ENCODE measurements at regions not wholly inside any gene's neighbourhood (a gene's known extent, or its start where the extent isn't known, plus 50 kb on each side); places are given as distances from the start of the nearest gene placed in this dataset.

DNA sequence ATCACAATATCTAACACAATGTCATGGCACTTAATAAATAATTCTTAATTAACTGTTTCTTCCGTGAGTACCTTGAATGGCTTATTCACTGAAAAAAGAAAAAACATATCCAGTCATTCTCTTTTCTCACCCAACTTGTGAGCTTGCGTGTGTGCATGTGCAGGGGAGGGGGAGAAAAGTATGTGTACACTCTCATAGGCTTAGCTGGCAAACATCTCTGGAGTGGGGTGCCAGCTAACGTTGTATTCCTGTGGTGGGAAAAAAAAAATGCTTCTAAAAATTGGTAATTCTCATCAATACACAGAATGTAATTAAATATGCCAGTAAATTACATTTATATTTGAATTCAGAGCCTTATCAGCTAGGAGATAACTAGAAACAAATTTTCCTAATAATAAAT lies 291.9 kb upstream of the NOX3 start:
- no peaks in the 10 kb centered on the region for H3K4me1 Mint-ChIP-seq (ENCODE audit: low read depth)
- H3K36me3 Mint-ChIP-seq (ENCODE audit: low read depth): no peaks in the 10 kb centered on the region
- DNase-seq (ENCODE audit: low spot score): no peak
- H3K27me3 Mint-ChIP-seq (ENCODE audit: low read depth): no peaks in the 10 kb centered on the region
- intact Hi-C loops (cut with micrococcal nuclease): no loop called here
- H3K4me3 Mint-ChIP-seq (ENCODE audit: low read depth): no peak overlapping the region
- H3K9me3 Mint-ChIP-seq: no peaks in the 10 kb centered on the region
- H3K27ac Mint-ChIP-seq: no peak overlapping the region

DNA sequence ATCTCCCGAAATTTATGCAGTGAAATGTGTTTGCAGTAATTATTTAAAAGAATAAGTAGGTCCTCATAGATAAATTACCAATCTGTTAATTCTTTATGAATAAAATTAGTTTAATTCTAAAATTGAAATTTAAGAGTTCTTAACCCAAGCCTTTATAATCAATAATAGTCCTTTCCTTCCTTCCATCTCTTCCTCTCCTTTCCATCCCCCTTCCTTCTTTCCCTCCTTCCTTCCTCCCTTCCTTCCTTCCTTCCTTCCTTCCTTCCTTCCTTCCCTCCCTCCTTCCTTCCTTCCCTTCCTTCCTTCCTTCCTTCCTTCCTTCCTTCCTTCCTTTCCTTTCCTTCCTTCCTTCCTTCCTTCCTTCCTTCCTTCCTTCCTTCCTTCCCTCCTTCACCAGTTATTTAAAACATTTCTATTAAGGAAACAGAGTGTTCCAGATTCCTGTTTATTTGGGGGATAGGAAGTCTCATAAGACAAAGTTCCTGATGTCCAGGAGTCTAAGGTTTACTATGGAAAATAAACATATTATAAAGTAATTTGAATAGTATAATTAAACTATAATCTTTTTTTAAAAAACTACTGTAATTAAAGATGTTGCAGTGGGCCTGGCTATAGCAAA lies 285.3 kb upstream of the NOX3 start:
- H3K4me3 Mint-ChIP-seq (ENCODE audit: low read depth): no peak overlapping the region
- H3K27me3 Mint-ChIP-seq (ENCODE audit: low read depth): no peaks in the 10 kb centered on the region
- no peaks in the 10 kb centered on the region for H3K4me1 Mint-ChIP-seq (ENCODE audit: low read depth)
- intact Hi-C loops (cut with micrococcal nuclease): no loop called here
- H3K36me3 Mint-ChIP-seq (ENCODE audit: low read depth): no peaks in the 10 kb centered on the region
- H3K27ac Mint-ChIP-seq: no peak overlapping the region
- no peak for DNase-seq (ENCODE audit: low spot score)
- no peaks in the 10 kb centered on the region for H3K9me3 Mint-ChIP-seq

DNA sequence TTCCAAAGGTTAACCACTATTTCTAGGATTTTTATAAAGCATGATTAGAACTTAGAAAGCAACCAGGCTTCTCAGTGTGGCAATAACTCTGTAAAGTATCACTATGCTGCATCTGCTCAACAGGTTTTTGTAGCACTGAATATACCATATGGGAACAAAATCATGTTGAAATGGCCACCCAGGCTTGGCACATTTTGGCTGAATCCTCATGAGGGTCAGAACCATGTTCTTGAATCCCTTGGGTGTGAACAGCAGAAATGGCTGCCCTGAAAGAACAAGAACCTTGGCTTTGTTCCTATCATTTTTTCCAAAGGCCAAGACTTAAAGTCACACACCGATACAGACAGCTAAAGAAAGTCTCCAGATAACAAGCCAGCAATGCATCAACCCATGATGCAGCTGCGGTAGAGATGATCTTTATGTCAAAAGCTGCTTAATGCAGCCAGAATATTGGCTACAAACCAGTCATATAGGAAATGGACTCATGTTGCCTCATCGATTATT lies 283.0 kb upstream of the NOX3 start:
- H3K4me3 Mint-ChIP-seq (ENCODE audit: low read depth): no peak overlapping the region
- no peak for DNase-seq (ENCODE audit: low spot score)
- no peaks in the 10 kb centered on the region for H3K9me3 Mint-ChIP-seq
- no peaks in the 10 kb centered on the region for H3K36me3 Mint-ChIP-seq (ENCODE audit: low read depth)
- intact Hi-C loops (cut with micrococcal nuclease): no loop called here
- H3K27ac Mint-ChIP-seq: no peak overlapping the region
- no peaks in the 10 kb centered on the region for H3K27me3 Mint-ChIP-seq (ENCODE audit: low read depth)
- H3K4me1 Mint-ChIP-seq (ENCODE audit: low read depth): no peaks in the 10 kb centered on the region

DNA sequence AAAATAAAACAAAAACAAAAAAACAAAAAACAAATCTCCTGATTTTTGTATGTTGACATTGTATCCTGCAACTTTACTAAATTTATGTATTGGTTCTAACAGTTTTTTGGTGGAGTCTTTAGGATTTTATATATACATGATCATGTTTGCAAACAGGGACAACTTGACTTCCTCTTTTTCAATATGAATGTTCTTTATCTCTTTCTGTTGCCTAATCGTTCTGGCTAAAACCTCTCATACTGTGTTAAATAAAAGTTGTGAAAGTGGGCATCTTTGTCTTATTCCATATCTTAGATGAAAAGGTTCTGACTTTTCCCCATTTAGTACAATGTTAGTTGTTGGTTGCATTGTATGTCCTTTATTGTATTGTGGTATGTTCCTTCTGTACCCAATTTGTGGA lies 261.7 kb upstream of the NOX3 start:
- H3K9me3 Mint-ChIP-seq: no peaks in the 10 kb centered on the region
- H3K4me3 Mint-ChIP-seq (ENCODE audit: low read depth): no peak overlapping the region
- no peaks in the 10 kb centered on the region for H3K27me3 Mint-ChIP-seq (ENCODE audit: low read depth)
- no peak for DNase-seq (ENCODE audit: low spot score)
- no peaks in the 10 kb centered on the region for H3K4me1 Mint-ChIP-seq (ENCODE audit: low read depth)
- intact Hi-C loops (cut with micrococcal nuclease): no loop called here
- no peak overlapping the region for H3K27ac Mint-ChIP-seq
- no peaks in the 10 kb centered on the region for H3K36me3 Mint-ChIP-seq (ENCODE audit: low read depth)

DNA sequence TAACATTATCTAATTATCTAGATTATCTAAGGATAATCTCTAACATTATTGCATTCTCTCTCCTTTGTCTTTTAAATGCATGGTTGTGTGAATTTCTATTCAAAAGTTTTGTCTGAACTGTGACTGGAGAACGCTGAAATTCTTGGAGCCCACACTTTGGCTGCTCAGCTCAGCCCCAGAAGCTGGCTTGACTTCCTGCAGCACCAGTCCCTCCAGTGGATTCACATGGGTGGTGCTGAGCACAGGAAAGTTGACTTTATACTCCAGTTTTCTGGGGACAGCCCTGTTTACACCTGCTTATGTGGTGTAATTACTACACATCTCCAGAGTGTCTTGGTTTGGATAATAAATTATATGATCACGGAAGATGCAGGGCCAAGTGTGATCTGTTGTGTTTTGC lies 255.1 kb upstream of the NOX3 start:
- Mint-ChIP-seq H3K27ac (no peak overlapping the region), H3K27me3 (ENCODE audit: low read depth) (no peaks in the 10 kb centered on the region), H3K9me3 (no peaks in the 10 kb centered on the region), H3K36me3 (ENCODE audit: low read depth) (no peaks in the 10 kb centered on the region), H3K4me1 (ENCODE audit: low read depth) (no peaks in the 10 kb centered on the region), H3K4me3 (ENCODE audit: low read depth) (no peak overlapping the region)
- intact Hi-C loops (cut with micrococcal nuclease): no loop called here
- no peak for DNase-seq (ENCODE audit: low spot score)

DNA sequence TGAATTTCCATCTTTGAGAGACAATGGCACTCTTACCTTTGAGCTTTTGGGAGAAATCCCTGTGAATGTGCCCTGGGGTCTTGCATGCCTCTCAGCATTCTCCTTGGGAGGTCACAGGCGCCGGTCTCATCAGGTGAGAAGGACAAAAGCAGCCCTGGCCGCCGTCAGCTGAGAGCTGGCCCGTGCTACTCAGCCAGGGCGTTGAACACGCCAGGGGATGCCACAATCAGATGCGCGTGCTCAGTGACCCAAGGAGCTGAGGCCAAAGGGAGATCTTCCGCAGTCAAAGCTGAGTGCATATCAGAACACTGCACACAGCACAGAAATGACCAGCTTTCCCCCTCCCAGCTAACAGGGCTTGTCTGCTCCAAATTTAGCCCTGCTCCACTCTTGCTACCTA lies 253.6 kb upstream of the NOX3 start:
- intact Hi-C loops (cut with micrococcal nuclease): no loop called here
- Mint-ChIP-seq H3K27ac (no peak overlapping the region), H3K4me1 (ENCODE audit: low read depth) (no peaks in the 10 kb centered on the region), H3K27me3 (ENCODE audit: low read depth) (no peaks in the 10 kb centered on the region), H3K9me3 (no peaks in the 10 kb centered on the region), H3K4me3 (ENCODE audit: low read depth) (no peak overlapping the region), H3K36me3 (ENCODE audit: low read depth) (no peaks in the 10 kb centered on the region)
- no peak for DNase-seq (ENCODE audit: low spot score)

DNA sequence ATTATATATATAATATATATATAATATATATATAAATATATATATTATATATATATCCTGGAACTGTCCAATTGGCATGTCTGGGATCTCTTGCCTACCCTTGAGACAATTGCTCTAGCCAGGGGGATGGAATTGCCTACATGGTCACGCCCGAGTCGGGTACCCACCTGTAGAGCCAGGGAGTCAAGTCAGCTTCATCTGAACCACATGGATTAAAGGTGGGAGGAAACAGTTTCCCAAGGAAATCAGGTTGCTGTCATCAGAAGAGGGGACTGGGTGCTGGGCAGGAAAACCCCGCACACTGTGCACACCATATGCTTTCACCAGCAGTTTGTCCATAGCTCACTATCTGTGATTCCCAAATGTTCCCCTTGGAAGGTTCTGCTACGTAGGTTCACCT lies 252.5 kb upstream of the NOX3 start:
- intact Hi-C loops (cut with micrococcal nuclease): no loop called here
- H3K4me3 Mint-ChIP-seq (ENCODE audit: low read depth): no peak overlapping the region

DNA sequence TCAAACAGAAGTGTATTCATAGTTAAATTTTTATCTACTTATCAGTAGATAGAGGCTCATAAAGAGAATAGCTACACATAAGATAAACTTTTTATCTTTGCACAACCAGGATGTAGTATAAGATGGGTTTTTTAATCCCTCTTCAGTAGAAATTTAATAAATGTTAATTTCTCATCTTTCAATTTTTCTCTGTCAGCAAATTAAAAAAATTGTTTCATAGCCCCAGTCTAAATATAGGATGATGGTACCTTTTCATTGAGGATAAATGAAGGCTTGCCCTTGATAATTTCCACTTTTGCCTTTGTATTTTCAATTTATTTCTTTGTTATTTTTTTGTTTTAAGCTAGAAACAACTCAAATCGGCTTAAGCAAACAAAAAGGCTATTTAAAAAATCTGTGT lies 251.2 kb upstream of the NOX3 start:
- H3K27ac Mint-ChIP-seq: no peak overlapping the region
- DNase-seq (ENCODE audit: low spot score): no peak
- intact Hi-C loops (cut with micrococcal nuclease): no loop called here
- no peaks in the 10 kb centered on the region for H3K27me3 Mint-ChIP-seq (ENCODE audit: low read depth)
- no peaks in the 10 kb centered on the region for H3K36me3 Mint-ChIP-seq (ENCODE audit: low read depth)
- H3K4me3 Mint-ChIP-seq (ENCODE audit: low read depth): no peak overlapping the region
- no peaks in the 10 kb centered on the region for H3K9me3 Mint-ChIP-seq
- no peaks in the 10 kb centered on the region for H3K4me1 Mint-ChIP-seq (ENCODE audit: low read depth)

More for the DNA sequence above, 252.5 kb upstream of the NOX3 start:
- Mint-ChIP-seq H3K4me1 (ENCODE audit: low read depth) (no peaks in the 10 kb centered on the region), H3K9me3 (no peaks in the 10 kb centered on the region), H3K36me3 (ENCODE audit: low read depth) (no peaks in the 10 kb centered on the region), H3K27ac (no peak overlapping the region), H3K27me3 (ENCODE audit: low read depth) (no peaks in the 10 kb centered on the region)
- DNase-seq (ENCODE audit: low spot score): no peak

DNA sequence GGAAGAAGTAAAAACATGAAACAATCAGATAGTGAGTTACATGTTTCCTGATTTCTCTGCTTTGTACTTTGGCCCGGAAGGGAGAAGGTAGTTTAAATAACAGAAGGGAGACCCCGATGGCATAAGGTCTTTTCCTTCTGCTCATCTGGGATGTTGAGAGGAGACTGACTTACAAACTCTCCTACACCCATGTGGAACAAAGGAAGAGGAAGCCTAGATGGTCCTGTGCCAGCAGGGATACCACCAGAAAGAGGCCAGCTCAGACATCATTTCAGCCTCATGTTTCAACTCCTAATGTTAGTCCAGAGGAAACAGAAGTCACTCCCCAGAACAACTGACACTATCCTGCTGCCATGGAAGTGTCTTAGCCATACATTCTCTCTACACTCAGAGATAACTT lies 250.7 kb upstream of the NOX3 start:
- H3K27ac Mint-ChIP-seq: no peak overlapping the region
- no peaks in the 10 kb centered on the region for H3K36me3 Mint-ChIP-seq (ENCODE audit: low read depth)
- no peaks in the 10 kb centered on the region for H3K9me3 Mint-ChIP-seq
- intact Hi-C loops (cut with micrococcal nuclease): no loop called here
- H3K27me3 Mint-ChIP-seq (ENCODE audit: low read depth): no peaks in the 10 kb centered on the region
- no peaks in the 10 kb centered on the region for H3K4me1 Mint-ChIP-seq (ENCODE audit: low read depth)
- DNase-seq (ENCODE audit: low spot score): no peak
- H3K4me3 Mint-ChIP-seq (ENCODE audit: low read depth): no peak overlapping the region

DNA sequence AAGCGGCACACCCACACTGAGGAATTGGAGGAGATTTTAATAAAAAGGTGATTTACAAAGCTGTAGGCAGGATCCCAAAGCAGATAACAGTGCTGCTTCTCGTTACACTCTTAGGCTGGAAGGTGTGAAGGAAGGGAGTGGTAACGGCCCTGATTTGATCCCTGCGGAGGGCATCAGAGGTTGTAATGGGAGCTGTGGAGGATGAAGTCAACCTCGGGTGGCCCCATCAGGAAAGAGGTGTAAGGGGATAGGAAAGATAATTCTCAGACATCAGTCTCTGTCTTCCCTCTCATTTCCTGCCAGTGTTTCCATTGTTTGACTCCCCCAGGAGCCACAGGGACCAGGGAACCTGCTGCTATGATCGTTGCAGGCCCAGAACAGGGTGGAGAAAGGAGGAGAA lies 245.7 kb upstream of the NOX3 start:
- H3K27ac Mint-ChIP-seq: no peak overlapping the region
- intact Hi-C loops (cut with micrococcal nuclease): no loop called here

DNA sequence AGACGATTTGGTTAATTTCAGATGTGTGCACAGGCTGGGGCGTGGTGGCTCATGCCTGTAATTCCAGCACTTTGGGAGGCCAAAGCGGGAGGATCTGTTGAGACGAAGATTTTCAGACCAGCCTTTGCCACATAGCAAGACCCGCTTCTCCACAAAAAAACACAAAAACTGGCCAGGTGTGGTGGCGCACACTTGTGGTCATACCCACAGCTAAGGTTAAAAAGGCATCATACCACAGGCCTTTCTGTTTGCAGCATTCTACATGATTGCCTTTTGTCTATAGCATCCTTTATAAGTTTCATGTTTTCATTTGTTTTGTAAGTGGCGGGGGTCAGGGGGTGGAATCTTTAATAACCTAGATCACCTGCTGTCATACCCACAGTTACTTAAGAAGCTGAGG lies 239.9 kb upstream of the NOX3 start:
- H3K4me1 Mint-ChIP-seq (ENCODE audit: low read depth): no peaks in the 10 kb centered on the region
- intact Hi-C loops (cut with micrococcal nuclease): no loop called here

More for the DNA sequence above, 245.7 kb upstream of the NOX3 start:
- no peaks in the 10 kb centered on the region for H3K9me3 Mint-ChIP-seq
- no peaks in the 10 kb centered on the region for H3K36me3 Mint-ChIP-seq (ENCODE audit: low read depth)
- H3K4me3 Mint-ChIP-seq (ENCODE audit: low read depth): no peak overlapping the region
- DNase-seq (ENCODE audit: low spot score): no peak
- no peaks in the 10 kb centered on the region for H3K4me1 Mint-ChIP-seq (ENCODE audit: low read depth)
- no peaks in the 10 kb centered on the region for H3K27me3 Mint-ChIP-seq (ENCODE audit: low read depth)

DNA sequence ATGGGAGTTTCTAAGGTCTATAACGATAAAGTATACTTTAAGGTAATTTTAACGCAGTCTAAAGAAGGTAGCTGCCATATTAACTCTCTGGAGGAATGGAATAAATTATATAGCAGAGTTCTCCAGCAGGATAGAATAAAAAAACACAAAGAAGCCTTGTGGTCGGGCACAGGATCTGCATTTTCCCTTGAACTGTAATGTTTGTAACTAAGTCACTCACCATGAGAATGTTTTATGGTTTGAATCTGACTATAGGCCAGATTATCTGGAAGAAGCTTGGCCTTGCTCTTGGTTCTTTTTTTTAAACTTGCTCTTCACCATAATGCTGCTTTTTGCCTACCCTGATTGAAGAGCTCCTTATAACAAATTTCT lies 238.8 kb upstream of the NOX3 start:
- no peaks in the 10 kb centered on the region for H3K36me3 Mint-ChIP-seq (ENCODE audit: low read depth)
- H3K4me3 Mint-ChIP-seq (ENCODE audit: low read depth): no peak overlapping the region
- intact Hi-C loops (cut with micrococcal nuclease): no loop called here
- DNase-seq (ENCODE audit: low spot score): no peak
- no peak overlapping the region for H3K27ac Mint-ChIP-seq
- H3K9me3 Mint-ChIP-seq: no peaks in the 10 kb centered on the region
- H3K4me1 Mint-ChIP-seq (ENCODE audit: low read depth): no peaks in the 10 kb centered on the region
- H3K27me3 Mint-ChIP-seq (ENCODE audit: low read depth): no peaks in the 10 kb centered on the region

More for the DNA sequence above, 239.9 kb upstream of the NOX3 start:
- Mint-ChIP-seq H3K9me3 (no peaks in the 10 kb centered on the region), H3K4me3 (ENCODE audit: low read depth) (no peak overlapping the region), H3K27ac (no peak overlapping the region), H3K36me3 (ENCODE audit: low read depth) (no peaks in the 10 kb centered on the region), H3K27me3 (ENCODE audit: low read depth) (no peaks in the 10 kb centered on the region)
- no peak for DNase-seq (ENCODE audit: low spot score)

DNA sequence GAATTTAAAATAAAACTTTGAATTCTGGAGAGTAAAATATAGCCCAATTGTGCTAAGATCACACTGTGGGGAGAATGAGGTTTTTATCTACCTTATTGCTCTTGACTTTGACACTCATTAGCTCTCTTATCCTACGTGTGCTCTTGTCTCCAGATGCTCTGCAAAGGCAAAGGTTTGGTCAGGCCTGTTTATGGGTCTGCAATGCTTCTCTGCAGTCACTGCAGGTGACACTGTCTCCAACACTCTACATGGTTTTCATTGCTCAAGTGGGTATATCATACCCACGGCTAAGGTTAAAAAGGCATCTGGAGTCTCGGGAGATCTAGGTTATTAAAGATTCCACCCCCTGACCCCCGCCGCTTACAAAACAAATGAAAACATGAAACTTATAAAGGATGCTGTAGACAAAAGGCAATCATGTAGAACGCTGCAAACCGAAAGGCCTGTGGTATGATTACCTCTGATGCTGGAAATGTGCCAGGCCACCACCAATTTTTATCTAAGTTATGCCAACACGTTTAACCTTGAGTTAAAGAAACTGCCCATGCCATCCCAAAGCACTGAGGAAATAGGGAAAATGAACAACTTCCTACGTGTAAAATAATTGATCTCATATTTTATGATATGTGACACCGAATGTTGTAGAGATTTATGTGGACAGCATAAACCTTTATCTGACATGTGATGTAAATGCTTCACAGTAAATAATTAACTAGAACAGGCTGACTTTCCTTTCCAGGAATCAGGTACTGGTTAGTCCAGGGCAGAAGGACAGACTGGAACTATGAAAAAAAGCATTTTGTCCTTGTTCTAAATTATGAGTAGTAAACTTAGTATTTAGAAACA lies 238.2 kb upstream of the NOX3 start:
- Mint-ChIP-seq H3K4me3 (ENCODE audit: low read depth) (no peak overlapping the region), H3K27ac (no peak overlapping the region), H3K4me1 (ENCODE audit: low read depth) (no peaks in the 10 kb centered on the region), H3K27me3 (ENCODE audit: low read depth) (no peaks in the 10 kb centered on the region), H3K9me3 (no peaks in the 10 kb centered on the region), H3K36me3 (ENCODE audit: low read depth) (no peaks in the 10 kb centered on the region)
- no peak for DNase-seq (ENCODE audit: low spot score)
- intact Hi-C loops (cut with micrococcal nuclease): no loop called here

Measured in activated T-helper 2 cell treated with anti-CD3 and anti-CD28 coated beads, Interferon-gamma antibody, Interleukin-2, Interleukin-4, amounts not matched to agents 10 μg/mL and 5 μg/mL and 100 μg/mL, durations not matched to agents 14 hours and 24 hours and 36 hours (primary cell).